ENCODE measurements at regions not wholly inside any gene's neighbourhood (a gene's known extent, or its start where the extent isn't known, plus 50 kb on each side); places are given as distances from the start of the nearest gene placed in this dataset.

- no peaks in the 10 kb centered on the region for H3K27me3 ChIP-seq
- WGBS, 2 donors (ENCODE audit: low coverage in 1 of 2): 60 to 78% methylated on average over 1 to 5 of the region's 5 CpGs
- no peak overlapping the region for H3K4me3 ChIP-seq
- no peaks in the 10 kb centered on the region for H3K9me3 ChIP-seq
- no peak overlapping the region for H3K27ac ChIP-seq
- no peaks in the 10 kb centered on the region for H3K4me1 ChIP-seq
- TF ChIP-seq EP300 (IDR thresholded peaks at IDR 0.05) (no peak), POLR2AphosphoS5 (IDR thresholded peaks at IDR 0.05) (no peak), POLR2A (IDR thresholded peaks at IDR 0.05) (no peak), CTCF (IDR thresholded peaks at IDR 0.05) (no peak)
- H3K36me3 ChIP-seq: no peaks in the 10 kb centered on the region
- no peak for ATAC-seq
Measured at GRCh38 chr2:35790292-35790691, 565.3 kb upstream of the CRIM1 start.

- Histone ChIP-seq H3K36me3 (no peaks in the 10 kb centered on the region), H3K4me3 (no peak overlapping the region), H3K4me1 (no peaks in the 10 kb centered on the region), H3K9me3 (no peaks in the 10 kb centered on the region), H3K27ac (no peak overlapping the region), H3K27me3 (no peaks in the 10 kb centered on the region)
- TF ChIP-seq CTCF (IDR thresholded peaks at IDR 0.05): no peak
- no peak for TF ChIP-seq POLR2A (IDR thresholded peaks at IDR 0.05)
- TF ChIP-seq POLR2AphosphoS5 (IDR thresholded peaks at IDR 0.05): no peak
- no peak for TF ChIP-seq EP300 (IDR thresholded peaks at IDR 0.05)
- no peak for ATAC-seq
- no CpG with 5 or more reads among the region's 10 CpGs for WGBS, 2 donors (ENCODE audit: low coverage in 1 of 2)
Measured at GRCh38 chr2:35788543-35788942, 567.0 kb upstream of the CRIM1 start.

- no peaks in the 10 kb centered on the region for H3K4me1 ChIP-seq
- no peaks in the 10 kb centered on the region for H3K27me3 ChIP-seq
- H3K4me3 ChIP-seq: no peak overlapping the region
- no peaks in the 10 kb centered on the region for H3K36me3 ChIP-seq
- WGBS, 2 donors (ENCODE audit: low coverage in 1 of 2): 97% methylated on average over 4 of the region's 4 CpGs; no CpG with 5 or more reads in 1 of the 2 donors
- TF ChIP-seq EP300 (IDR thresholded peaks at IDR 0.05): no peak
- H3K27ac ChIP-seq: no peak overlapping the region
- no peaks in the 10 kb centered on the region for H3K9me3 ChIP-seq
- no peak for ATAC-seq
Measured at GRCh38 chr2:35787302-35788031, 568.1 kb upstream of the CRIM1 start.

GRCh38 chr2:35785564-35785963 is 570.0 kb upstream of the CRIM1 start:
- TF ChIP-seq POLR2AphosphoS5 (IDR thresholded peaks at IDR 0.05) (no peak), POLR2A (IDR thresholded peaks at IDR 0.05) (no peak), CTCF (IDR thresholded peaks at IDR 0.05) (no peak), EP300 (IDR thresholded peaks at IDR 0.05) (no peak)
- Histone ChIP-seq H3K27ac (no peak overlapping the region), H3K27me3 (no peaks in the 10 kb centered on the region), H3K9me3 (peaks cover 0 to 4% (median 0%) of the 10 kb centered on the region in 3 donors), H3K36me3 (no peaks in the 10 kb centered on the region), H3K4me1 (no peaks in the 10 kb centered on the region), H3K4me3 (no peak overlapping the region)
- no peak for ATAC-seq

GRCh38 chr2:35784777-35785176 is 570.8 kb upstream of the CRIM1 start:
- Histone ChIP-seq H3K27me3 (no peaks in the 10 kb centered on the region), H3K36me3 (no peaks in the 10 kb centered on the region), H3K4me3 (no peak overlapping the region), H3K27ac (no peak overlapping the region), H3K9me3 (peaks cover 0 to 4% (median 0%) of the 10 kb centered on the region in 3 donors), H3K4me1 (no peaks in the 10 kb centered on the region)
- 39 to 100% methylated on average over 1 of the region's 1 CpG for WGBS, 2 donors (ENCODE audit: low coverage in 1 of 2)
- no peak for ATAC-seq
- TF ChIP-seq CTCF (IDR thresholded peaks at IDR 0.05) (no peak), EP300 (IDR thresholded peaks at IDR 0.05) (no peak), POLR2A (IDR thresholded peaks at IDR 0.05) (no peak), POLR2AphosphoS5 (IDR thresholded peaks at IDR 0.05) (no peak)
